ENCODE measurements at regions not wholly inside any gene's neighbourhood (a gene's known extent, or its start where the extent isn't known, plus 50 kb on each side); places are given as distances from the start of the nearest gene placed in this dataset.

DNA sequence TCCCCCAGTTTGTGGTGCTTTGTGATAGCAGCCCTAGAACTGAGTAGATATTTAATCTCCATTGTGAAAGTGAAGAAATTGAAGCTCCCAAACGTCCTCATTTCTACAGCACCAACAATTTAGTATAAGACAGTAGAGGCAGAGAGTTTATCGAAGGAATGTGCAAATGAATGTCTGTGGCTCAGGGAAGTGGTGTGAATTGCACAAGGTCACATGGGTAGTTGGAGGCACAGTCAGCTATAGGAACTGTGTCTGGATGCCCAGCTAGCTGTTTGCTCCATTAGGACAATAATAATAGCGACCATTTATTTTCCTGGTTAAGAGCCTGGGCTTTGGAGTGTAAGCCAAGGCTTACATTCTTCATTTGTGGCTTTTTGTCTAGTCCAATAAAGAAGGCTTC is 144.4 kb upstream of the USP24 start (continued):
- TF ChIP-seq NFKB2 (CRISPR knock-in tag; IDR thresholded peaks at IDR 0.05; ENCODE audit: borderline replicate concordance) (no peak), HOXA7 (CRISPR knock-in tag; IDR thresholded peaks at IDR 0.05) (no peak), NAIF1 (CRISPR knock-in tag; IDR thresholded peaks at IDR 0.05; ENCODE audit: borderline replicate concordance) (no peak), ZIK1 (CRISPR knock-in tag; IDR thresholded peaks at IDR 0.05; ENCODE audit: borderline replicate concordance, low read depth) (no peak)
- TF ChIP-seq, protein P1, sequence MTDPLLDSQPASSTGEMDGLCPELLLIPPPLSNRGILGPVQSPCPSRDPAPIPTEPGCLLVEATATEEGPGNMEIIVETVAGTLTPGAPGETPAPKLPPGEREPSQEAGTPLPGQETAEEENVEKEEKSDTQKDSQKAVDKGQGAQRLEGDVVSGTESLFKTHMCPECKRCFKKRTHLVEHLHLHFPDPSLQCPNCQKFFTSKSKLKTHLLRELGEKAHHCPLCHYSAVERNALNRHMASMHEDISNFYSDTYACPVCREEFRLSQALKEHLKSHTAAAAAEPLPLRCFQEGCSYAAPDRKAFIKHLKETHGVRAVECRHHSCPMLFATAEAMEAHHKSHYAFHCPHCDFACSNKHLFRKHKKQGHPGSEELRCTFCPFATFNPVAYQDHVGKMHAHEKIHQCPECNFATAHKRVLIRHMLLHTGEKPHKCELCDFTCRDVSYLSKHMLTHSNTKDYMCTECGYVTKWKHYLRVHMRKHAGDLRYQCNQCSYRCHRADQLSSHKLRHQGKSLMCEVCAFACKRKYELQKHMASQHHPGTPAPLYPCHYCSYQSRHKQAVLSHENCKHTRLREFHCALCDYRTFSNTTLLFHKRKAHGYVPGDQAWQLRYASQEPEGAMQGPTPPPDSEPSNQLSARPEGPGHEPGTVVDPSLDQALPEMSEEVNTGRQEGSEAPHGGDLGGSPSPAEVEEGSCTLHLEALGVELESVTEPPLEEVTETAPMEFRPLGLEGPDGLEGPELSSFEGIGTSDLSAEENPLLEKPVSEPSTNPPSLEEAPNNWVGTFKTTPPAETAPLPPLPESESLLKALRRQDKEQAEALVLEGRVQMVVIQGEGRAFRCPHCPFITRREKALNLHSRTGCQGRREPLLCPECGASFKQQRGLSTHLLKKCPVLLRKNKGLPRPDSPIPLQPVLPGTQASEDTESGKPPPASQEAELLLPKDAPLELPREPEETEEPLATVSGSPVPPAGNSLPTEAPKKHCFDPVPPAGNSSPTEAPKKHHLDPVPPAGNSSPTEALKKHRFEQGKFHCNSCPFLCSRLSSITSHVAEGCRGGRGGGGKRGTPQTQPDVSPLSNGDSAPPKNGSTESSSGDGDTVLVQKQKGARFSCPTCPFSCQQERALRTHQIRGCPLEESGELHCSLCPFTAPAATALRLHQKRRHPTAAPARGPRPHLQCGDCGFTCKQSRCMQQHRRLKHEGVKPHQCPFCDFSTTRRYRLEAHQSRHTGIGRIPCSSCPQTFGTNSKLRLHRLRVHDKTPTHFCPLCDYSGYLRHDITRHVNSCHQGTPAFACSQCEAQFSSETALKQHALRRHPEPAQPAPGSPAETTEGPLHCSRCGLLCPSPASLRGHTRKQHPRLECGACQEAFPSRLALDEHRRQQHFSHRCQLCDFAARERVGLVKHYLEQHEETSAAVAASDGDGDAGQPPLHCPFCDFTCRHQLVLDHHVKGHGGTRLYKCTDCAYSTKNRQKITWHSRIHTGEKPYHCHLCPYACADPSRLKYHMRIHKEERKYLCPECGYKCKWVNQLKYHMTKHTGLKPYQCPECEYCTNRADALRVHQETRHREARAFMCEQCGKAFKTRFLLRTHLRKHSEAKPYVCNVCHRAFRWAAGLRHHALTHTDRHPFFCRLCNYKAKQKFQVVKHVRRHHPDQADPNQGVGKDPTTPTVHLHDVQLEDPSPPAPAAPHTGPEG (CRISPR knock-in tag; IDR thresholded peaks at IDR 0.05): no peak

DNA sequence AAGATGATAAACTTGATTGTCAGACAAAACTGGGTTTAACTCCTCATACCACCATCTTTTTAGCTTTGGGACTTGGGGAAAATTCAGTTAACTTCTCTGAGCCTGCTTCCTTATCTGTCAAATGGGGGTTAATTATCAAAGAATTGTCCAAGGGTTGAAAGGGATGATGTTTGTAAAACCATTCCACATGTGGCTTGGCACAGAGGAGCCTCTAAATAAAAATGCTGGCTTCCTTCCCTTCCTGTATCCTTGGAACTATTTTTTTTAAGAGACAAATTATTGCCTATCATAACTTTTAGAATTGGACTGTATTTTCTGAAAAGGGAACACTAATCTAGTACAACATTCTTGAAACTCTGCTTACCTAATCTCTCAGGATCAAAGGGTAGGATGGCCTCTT is 143.4 kb upstream of the USP24 start:
- Histone ChIP-seq H3K4me3 (replicated peaks in 1 of 3; ENCODE audit: insufficient read depth in 1 of 3, low read depth in 2 of 3, low read length in 3 of 3) (no peak overlapping the region), H3K9ac (ENCODE audit: insufficient read depth, low read depth, low read length) (no peak overlapping the region), H3K9me3 (ENCODE audit: low read length) (no peaks in the 10 kb centered on the region), H3K4me2 (ENCODE audit: low read depth, low read length) (no peak overlapping the region), H3K27ac (ENCODE audit: extremely low read length, insufficient read depth, low read length) (no peak overlapping the region), H2AFZ (ENCODE audit: low read length) (no peak overlapping the region), H3K36me3 (replicated peaks in 1 of 2; ENCODE audit: control insufficient read depth in 1 of 2, insufficient read depth in 2 of 2, low read length in 2 of 2) (no peaks in the 10 kb centered on the region), H3K27me3 (ENCODE audit: control insufficient read depth in 1 of 2, insufficient read depth in 2 of 2, low read length in 2 of 2) (peaks cover 0 to 2% of the 10 kb centered on the region in 2 experiments; a peak in 1 of 5 replicates), H3K79me2 (ENCODE audit: insufficient read depth, low read length) (no peaks in the 10 kb centered on the region), H3K4me1 (ENCODE audit: insufficient read depth, low read length) (peaks cover 5% of the 10 kb centered on the region; the same call in 1 of the 2 replicates), H4K20me1 (ENCODE audit: insufficient read depth, low read length) (no peaks in the 10 kb centered on the region)
- no TSS peak for BruUV-seq (replicated peaks)
- intact Hi-C loops (cut with micrococcal nuclease; ENCODE audit: unreplicated experiment) (no loop called here), in situ Hi-C loops (cut with HindIII; ENCODE audit: extremely low pct_ligation_motif_present, low pct_unique_long_range_greater_than_20kb) (no loop called here)
- CTCF ChIA-PET (ENCODE audit: low intra/inter-chr PET ratio, low total read pairs): no interaction called here
- POLR2A ChIA-PET: no interaction called here
- DNase-seq (ENCODE audit: low spot score): no peak
- ATAC-seq: no peak
- no peak for FAIRE-seq
- TF ChIP-seq ZNF180 (CRISPR knock-in tag; IDR thresholded peaks at IDR 0.05; ENCODE audit: borderline replicate concordance, low read depth) (no peak), DR1 (CRISPR knock-in tag; IDR thresholded peaks at IDR 0.05) (no peak), KDM5B (CRISPR knock-in tag; IDR thresholded peaks at IDR 0.05; ENCODE audit: borderline replicate concordance) (no peak), ZNF501 (CRISPR knock-in tag; IDR thresholded peaks at IDR 0.05) (no peak), HDAC1 (CRISPR knock-in tag; IDR thresholded peaks at IDR 0.05) (no peak), ZNF619 (CRISPR knock-in tag; IDR thresholded peaks at IDR 0.05) (no peak)
- TF ChIP-seq, protein P2, sequence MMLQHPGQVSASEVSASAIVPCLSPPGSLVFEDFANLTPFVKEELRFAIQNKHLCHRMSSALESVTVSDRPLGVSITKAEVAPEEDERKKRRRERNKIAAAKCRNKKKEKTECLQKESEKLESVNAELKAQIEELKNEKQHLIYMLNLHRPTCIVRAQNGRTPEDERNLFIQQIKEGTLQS (CRISPR knock-in tag; IDR thresholded peaks at IDR 0.05): no peak
- TF ChIP-seq, protein P3, sequence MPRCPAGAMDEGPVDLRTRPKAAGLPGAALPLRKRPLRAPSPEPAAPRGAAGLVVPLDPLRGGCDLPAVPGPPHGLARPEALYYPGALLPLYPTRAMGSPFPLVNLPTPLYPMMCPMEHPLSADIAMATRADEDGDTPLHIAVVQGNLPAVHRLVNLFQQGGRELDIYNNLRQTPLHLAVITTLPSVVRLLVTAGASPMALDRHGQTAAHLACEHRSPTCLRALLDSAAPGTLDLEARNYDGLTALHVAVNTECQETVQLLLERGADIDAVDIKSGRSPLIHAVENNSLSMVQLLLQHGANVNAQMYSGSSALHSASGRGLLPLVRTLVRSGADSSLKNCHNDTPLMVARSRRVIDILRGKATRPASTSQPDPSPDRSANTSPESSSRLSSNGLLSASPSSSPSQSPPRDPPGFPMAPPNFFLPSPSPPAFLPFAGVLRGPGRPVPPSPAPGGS (CRISPR knock-in tag; IDR thresholded peaks at IDR 0.05): no peak
- TF ChIP-seq, protein P4, sequence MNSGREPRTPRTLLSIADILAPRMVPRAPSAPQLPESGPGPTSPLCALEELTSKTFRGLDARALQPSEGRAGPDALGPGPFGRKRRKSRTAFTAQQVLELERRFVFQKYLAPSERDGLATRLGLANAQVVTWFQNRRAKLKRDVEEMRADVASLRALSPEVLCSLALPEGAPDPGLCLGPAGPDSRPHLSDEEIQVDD (CRISPR knock-in tag; IDR thresholded peaks at IDR 0.05; ENCODE audit: borderline replicate concordance): no peak
- TF ChIP-seq, protein P5, sequence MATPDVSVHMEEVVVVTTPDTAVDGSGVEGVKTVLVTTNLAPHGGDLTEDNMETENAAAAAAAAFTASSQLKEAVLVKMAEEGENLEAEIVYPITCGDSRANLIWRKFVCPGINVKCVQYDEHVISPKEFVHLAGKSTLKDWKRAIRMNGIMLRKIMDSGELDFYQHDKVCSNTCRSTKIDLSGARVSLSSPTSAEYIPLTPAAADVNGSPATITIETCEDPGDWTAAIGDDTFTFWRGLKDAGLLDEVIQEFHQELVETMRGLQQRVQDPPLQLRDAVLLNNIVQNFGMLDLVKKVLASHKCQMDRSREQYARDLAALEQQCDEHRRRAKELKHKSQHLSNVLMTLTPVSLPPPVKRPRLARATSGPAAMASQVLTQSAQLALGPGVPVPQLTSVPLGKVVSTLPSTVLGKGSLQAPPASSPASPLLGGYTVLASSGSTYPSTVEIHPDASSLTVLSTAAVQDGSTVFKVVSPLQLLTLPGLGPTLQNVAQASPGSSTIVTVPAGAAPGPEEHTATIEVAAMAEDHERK (CRISPR knock-in tag; IDR thresholded peaks at IDR 0.05; ENCODE audit: low read depth): no peak
